Stimulated activated naive CD8-positive, alpha-beta T cell treated with anti-CD3 and anti-CD28 coated beads, Interleukin-15, Interleukin-2, amounts not matched to agents 100 U/mL and 50 U/mL, for 24 hours (primary cell): ENCODE measurements at regions not wholly inside any gene's neighbourhood (a gene's known extent, or its start where the extent isn't known, plus 50 kb on each side); places are given as distances from the start of the nearest gene placed in this dataset.

Experiments used
- ATAC-seq: fragments of 150-1000 bp; cut with Tn5 transposase; one replicate; pipeline ENCODE4 v1.10.0; 2021
- DNase-seq: peaks from one replicate; pipeline ENCODE4 v3.0.0; 2021

DNA sequence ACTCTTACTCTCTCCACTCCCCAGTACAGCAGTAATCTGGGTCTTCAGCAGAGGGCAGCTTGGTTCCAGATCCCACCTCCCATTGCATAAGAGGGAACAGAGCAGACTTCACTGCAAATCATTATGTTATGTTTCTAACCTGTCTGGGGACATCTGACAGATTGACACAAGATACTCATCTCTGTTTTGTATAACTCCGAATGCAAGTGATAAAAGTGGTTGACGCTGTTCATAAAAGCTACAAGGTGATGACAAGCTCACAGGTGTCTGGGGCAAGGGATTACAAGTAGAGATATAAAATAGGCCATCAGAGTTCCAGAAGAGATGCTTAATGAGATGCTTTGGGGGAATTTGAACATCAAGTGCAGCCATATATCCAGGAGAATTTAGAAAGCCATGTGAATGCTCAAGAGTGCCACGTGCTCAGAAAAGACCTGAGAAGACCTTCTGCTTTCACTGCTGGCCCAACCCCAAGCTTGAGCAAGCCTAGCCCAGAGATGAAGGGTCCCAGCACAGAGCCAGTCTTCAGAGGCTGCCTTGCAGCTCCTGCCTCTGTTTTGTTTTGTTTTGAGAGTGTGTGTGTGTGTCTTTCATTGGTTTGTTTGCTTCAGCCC, 80.6 kb downstream of the VSTM2A start:
- no peak for ATAC-seq
- DNase-seq = no peak
